Body of pancreas (tissue), 4 donors: ENCODE measurements at regions not wholly inside any gene's neighbourhood (a gene's known extent, or its start where the extent isn't known, plus 50 kb on each side); places are given as distances from the start of the nearest gene placed in this dataset.

Experiments
- POLR2A ChIP-seq, 3 donors: fragments of 450-650 bp; IDR thresholded peaks; one replicate each; pipeline ENCODE4 v1.6.1; 2016; ENCODE audit warnings: antibody characterized with exemption in 3 of 3, mild to moderate bottlenecking in 2 of 3
- TF ChIP-seq, protein P1 (sequence below), 7 experiments: fragments of 450-650 bp in 4 of 7; fragments of 200-600 bp in 3 of 7; sonication (generic) in 3 of 7; IDR thresholded peaks; one replicate each; pipeline ENCODE4 v1.5.1; 2016 to 2019; ENCODE audit warnings: antibody characterized with exemption in 7 of 7

GRCh38 chr21:14616380-14617039 lies 70.4 kb upstream of the SAMSN1 start:
- TF ChIP-seq, protein P1, sequence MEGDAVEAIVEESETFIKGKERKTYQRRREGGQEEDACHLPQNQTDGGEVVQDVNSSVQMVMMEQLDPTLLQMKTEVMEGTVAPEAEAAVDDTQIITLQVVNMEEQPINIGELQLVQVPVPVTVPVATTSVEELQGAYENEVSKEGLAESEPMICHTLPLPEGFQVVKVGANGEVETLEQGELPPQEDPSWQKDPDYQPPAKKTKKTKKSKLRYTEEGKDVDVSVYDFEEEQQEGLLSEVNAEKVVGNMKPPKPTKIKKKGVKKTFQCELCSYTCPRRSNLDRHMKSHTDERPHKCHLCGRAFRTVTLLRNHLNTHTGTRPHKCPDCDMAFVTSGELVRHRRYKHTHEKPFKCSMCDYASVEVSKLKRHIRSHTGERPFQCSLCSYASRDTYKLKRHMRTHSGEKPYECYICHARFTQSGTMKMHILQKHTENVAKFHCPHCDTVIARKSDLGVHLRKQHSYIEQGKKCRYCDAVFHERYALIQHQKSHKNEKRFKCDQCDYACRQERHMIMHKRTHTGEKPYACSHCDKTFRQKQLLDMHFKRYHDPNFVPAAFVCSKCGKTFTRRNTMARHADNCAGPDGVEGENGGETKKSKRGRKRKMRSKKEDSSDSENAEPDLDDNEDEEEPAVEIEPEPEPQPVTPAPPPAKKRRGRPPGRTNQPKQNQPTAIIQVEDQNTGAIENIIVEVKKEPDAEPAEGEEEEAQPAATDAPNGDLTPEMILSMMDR (IDR thresholded peaks at IDR 0.05): no peak
- TF ChIP-seq POLR2A (IDR thresholded peaks at IDR 0.05): no peak
